MM.1S (cell line): ENCODE measurements at regions not wholly inside any gene's neighbourhood (a gene's known extent, or its start where the extent isn't known, plus 50 kb on each side); places are given as distances from the start of the nearest gene placed in this dataset.

ENCODE experiments used
- EZH2 ChIP-seq: fragments of 300-600 bp; sonication (generic); optimal IDR thresholded peaks from 2 replicates; pipeline ENCODE3; 2017; ENCODE audit warnings: low read depth, mild to moderate bottlenecking, antibody characterized with exemption, low read length, mixed read lengths
- TF ChIP-seq, protein P1 (sequence below): fragments of 300-600 bp; sonication (generic); IDR thresholded peaks from 2 replicates; pipeline ENCODE4 v1.5.1; 2016; ENCODE audit warnings: antibody characterized with exemption, low read length, mixed read lengths

DNA sequence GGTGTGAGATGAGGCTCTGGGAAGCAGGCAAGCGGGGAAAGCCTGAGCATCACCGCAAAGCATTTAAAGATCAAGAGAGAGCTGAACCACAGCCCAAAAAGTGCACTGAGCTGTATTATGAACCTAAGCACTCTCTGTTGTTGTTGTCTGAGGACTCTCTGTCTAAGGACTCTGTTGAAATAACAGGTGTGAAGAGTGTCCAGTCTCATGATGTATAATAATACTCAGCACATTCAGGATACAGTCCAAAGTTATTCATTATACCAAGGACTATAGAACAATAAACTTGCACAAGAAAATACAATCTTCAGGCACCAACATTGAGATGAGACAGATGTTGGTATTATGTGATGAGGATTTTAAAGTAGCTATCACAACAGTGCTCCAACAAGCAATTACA lies 71.8 kb upstream of the CTSV start:
- TF ChIP-seq, protein P1, sequence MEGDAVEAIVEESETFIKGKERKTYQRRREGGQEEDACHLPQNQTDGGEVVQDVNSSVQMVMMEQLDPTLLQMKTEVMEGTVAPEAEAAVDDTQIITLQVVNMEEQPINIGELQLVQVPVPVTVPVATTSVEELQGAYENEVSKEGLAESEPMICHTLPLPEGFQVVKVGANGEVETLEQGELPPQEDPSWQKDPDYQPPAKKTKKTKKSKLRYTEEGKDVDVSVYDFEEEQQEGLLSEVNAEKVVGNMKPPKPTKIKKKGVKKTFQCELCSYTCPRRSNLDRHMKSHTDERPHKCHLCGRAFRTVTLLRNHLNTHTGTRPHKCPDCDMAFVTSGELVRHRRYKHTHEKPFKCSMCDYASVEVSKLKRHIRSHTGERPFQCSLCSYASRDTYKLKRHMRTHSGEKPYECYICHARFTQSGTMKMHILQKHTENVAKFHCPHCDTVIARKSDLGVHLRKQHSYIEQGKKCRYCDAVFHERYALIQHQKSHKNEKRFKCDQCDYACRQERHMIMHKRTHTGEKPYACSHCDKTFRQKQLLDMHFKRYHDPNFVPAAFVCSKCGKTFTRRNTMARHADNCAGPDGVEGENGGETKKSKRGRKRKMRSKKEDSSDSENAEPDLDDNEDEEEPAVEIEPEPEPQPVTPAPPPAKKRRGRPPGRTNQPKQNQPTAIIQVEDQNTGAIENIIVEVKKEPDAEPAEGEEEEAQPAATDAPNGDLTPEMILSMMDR = no peak
- TF ChIP-seq EZH2 = no peak
